ENCODE measurements at regions not wholly inside any gene's neighbourhood (a gene's known extent, or its start where the extent isn't known, plus 50 kb on each side); places are given as distances from the start of the nearest gene placed in this dataset.
"Not testable (repeated sequence)": the region's sequence is repeated elsewhere in the genome, so short reads cannot be mapped to it uniquely, and the experiment has no call there.

DNA sequence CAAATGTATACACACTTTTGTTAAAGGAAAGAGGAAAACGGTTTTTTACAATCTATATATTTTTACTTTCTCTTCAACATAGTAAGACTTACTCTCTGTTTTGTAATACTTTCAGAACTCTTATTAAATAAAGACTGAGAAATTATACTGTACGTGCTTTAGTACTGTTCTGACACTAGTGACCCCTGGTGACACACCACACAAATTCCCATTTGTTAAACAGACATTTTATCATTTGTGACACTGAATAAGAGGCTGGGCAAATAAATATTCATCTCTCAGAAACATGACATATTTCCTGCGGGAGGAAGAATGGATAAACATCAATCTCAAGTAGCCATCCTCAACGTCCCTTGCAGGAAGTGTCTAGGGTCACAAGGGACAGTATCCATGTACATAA is 68.9 kb upstream of the ZNF33B start:
- H2AFZ ChIP-seq (ENCODE audit: low read depth, low read length) = no peak overlapping the region
- H3K27me3 ChIP-seq (ENCODE audit: insufficient read depth, low read length, poor library complexity) = no peaks in the 10 kb centered on the region
- DNase-seq (no peak), ATAC-seq (ENCODE audit: insufficient read depth, low read depth) (no peak)
- H3K9me3 ChIP-seq (ENCODE audit: insufficient read depth, low read length, severe bottlenecking) = no peaks in the 10 kb centered on the region
- H3K36me3 ChIP-seq (ENCODE audit: insufficient read depth, low read length) = no peaks in the 10 kb centered on the region
- no peak overlapping the region for H3K4me2 ChIP-seq (ENCODE audit: insufficient read depth, low read length)
- H3K4me3 ChIP-seq (ENCODE audit: low read depth in 1 of 2, low read length in 2 of 2) = no peak overlapping the region
- no peak overlapping the region for H3K9ac ChIP-seq (ENCODE audit: low read depth, low read length)
- H4K20me1 ChIP-seq (ENCODE audit: insufficient read depth, low read length) = no peaks in the 10 kb centered on the region
- no peak for TF ChIP-seq EZH2 (IDR thresholded peaks at IDR 0.05; ENCODE audit: borderline replicate concordance, low read depth, low read length, severe bottlenecking)
- TF ChIP-seq, protein P1, sequence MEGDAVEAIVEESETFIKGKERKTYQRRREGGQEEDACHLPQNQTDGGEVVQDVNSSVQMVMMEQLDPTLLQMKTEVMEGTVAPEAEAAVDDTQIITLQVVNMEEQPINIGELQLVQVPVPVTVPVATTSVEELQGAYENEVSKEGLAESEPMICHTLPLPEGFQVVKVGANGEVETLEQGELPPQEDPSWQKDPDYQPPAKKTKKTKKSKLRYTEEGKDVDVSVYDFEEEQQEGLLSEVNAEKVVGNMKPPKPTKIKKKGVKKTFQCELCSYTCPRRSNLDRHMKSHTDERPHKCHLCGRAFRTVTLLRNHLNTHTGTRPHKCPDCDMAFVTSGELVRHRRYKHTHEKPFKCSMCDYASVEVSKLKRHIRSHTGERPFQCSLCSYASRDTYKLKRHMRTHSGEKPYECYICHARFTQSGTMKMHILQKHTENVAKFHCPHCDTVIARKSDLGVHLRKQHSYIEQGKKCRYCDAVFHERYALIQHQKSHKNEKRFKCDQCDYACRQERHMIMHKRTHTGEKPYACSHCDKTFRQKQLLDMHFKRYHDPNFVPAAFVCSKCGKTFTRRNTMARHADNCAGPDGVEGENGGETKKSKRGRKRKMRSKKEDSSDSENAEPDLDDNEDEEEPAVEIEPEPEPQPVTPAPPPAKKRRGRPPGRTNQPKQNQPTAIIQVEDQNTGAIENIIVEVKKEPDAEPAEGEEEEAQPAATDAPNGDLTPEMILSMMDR (IDR thresholded peaks at IDR 0.05; ENCODE audit: borderline replicate concordance, extremely low read depth, low read length, poor library complexity, severe bottlenecking) = no peak
- H3K4me1 ChIP-seq (ENCODE audit: insufficient read depth, low read length) = no peaks in the 10 kb centered on the region
- no peaks in the 10 kb centered on the region for H3K79me2 ChIP-seq (ENCODE audit: insufficient read depth, low read length)
- no peak overlapping the region for H3K27ac ChIP-seq (ENCODE audit: low read length)

DNA sequence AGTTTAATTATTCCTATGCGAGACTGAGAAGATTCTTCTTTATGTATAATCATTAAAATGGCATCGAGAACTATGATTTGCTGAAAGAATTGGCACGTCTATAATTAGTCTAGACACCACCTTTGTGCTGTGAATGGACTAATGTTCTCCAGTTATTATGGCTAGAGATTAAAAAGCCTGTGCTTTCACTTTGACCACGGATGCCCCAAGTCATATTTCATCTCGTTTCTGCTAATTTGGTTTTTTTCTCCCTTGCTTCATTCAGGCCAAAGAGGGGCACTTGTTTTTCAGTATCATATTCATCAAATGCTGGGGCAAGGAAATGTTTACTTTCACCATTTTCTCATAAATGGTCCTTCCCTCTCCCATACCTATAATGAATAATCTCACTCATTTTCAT is 63.3 kb upstream of the BMS1 start:
- H3K4me1 ChIP-seq (ENCODE audit: insufficient read depth, low read length); H3K9me3 ChIP-seq (ENCODE audit: insufficient read depth, low read length, severe bottlenecking); H3K27me3 ChIP-seq (ENCODE audit: insufficient read depth, low read length, poor library complexity); H3K4me2 ChIP-seq (ENCODE audit: insufficient read depth, low read length); H3K79me2 ChIP-seq (ENCODE audit: insufficient read depth, low read length); H3K4me3 ChIP-seq (ENCODE audit: low read depth in 1 of 2, low read length in 2 of 2); DNase-seq; H2AFZ ChIP-seq (ENCODE audit: low read depth, low read length); H3K36me3 ChIP-seq (ENCODE audit: insufficient read depth, low read length); H4K20me1 ChIP-seq (ENCODE audit: insufficient read depth, low read length); H3K9ac ChIP-seq (ENCODE audit: low read depth, low read length); H3K27ac ChIP-seq (ENCODE audit: low read length); ATAC-seq (ENCODE audit: insufficient read depth, low read depth): not testable (repeated sequence)

DNA sequence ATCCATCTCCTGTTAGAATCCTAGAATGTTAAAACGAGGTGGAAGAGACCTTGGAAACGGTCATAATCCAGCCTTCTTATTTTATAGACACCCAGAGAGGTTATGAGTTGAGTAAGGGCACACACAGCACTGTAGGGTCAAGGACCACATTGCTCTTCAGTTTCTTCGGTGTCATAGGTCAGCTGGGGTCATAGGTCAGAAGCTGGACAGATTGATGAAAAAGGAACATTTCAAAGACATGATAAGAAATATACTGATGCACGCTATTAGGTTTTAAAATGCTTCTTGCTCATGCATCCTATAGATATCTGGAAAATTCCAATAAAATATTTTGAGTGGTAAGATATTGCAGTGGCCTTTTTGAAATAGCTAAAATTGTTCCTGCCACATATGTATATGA is 60.0 kb upstream of the BMS1 start:
- DNase-seq = no peak
- ATAC-seq (ENCODE audit: insufficient read depth, low read depth) = no peak
- Histone ChIP-seq H3K27ac (ENCODE audit: low read length) (no peak overlapping the region), H4K20me1 (ENCODE audit: insufficient read depth, low read length) (no peaks in the 10 kb centered on the region), H3K4me1 (ENCODE audit: insufficient read depth, low read length) (no peaks in the 10 kb centered on the region), H3K27me3 (ENCODE audit: insufficient read depth, low read length, poor library complexity) (no peaks in the 10 kb centered on the region), H3K4me3 (ENCODE audit: low read depth in 1 of 2, low read length in 2 of 2) (no peak overlapping the region), H3K9ac (ENCODE audit: low read depth, low read length) (no peak overlapping the region), H3K79me2 (ENCODE audit: insufficient read depth, low read length) (no peaks in the 10 kb centered on the region), H3K36me3 (ENCODE audit: insufficient read depth, low read length) (no peaks in the 10 kb centered on the region), H3K4me2 (ENCODE audit: insufficient read depth, low read length) (no peak overlapping the region), H2AFZ (ENCODE audit: low read depth, low read length) (no peak overlapping the region), H3K9me3 (ENCODE audit: insufficient read depth, low read length, severe bottlenecking) (no peaks in the 10 kb centered on the region)
- TF ChIP-seq EZH2 (IDR thresholded peaks at IDR 0.05; ENCODE audit: borderline replicate concordance, low read depth, low read length, severe bottlenecking) = no peak
- TF ChIP-seq, protein P1 (IDR thresholded peaks at IDR 0.05; ENCODE audit: borderline replicate concordance, extremely low read depth, low read length, poor library complexity, severe bottlenecking) = no peak

DNA sequence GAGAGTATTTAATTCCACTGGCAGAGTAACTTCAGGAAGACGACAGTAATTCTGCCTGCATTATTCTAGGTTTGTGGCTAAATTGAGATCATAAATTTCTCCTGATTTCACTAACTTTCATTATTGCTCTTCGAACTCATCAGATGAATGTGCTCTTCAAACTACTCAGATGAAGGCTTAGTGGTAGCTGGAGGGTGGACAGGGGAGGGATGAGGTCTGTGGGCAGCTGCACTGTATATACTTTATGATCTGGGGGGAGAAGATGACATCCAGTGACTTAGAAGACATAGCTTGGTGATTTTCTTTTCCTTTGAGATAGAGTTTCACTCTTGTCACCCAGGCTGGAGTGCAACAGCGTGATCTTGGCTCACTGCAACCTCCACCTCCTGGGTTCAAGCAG is 59.0 kb upstream of the BMS1 start:
- ATAC-seq (ENCODE audit: insufficient read depth, low read depth); H3K36me3 ChIP-seq (ENCODE audit: insufficient read depth, low read length); H3K9me3 ChIP-seq (ENCODE audit: insufficient read depth, low read length, severe bottlenecking); H3K4me2 ChIP-seq (ENCODE audit: insufficient read depth, low read length); H3K27me3 ChIP-seq (ENCODE audit: insufficient read depth, low read length, poor library complexity); H3K79me2 ChIP-seq (ENCODE audit: insufficient read depth, low read length); H3K27ac ChIP-seq (ENCODE audit: low read length); H2AFZ ChIP-seq (ENCODE audit: low read depth, low read length); DNase-seq; H3K4me1 ChIP-seq (ENCODE audit: insufficient read depth, low read length); H3K4me3 ChIP-seq (ENCODE audit: low read depth in 1 of 2, low read length in 2 of 2); H3K9ac ChIP-seq (ENCODE audit: low read depth, low read length); H4K20me1 ChIP-seq (ENCODE audit: insufficient read depth, low read length): not testable (repeated sequence)

DNA sequence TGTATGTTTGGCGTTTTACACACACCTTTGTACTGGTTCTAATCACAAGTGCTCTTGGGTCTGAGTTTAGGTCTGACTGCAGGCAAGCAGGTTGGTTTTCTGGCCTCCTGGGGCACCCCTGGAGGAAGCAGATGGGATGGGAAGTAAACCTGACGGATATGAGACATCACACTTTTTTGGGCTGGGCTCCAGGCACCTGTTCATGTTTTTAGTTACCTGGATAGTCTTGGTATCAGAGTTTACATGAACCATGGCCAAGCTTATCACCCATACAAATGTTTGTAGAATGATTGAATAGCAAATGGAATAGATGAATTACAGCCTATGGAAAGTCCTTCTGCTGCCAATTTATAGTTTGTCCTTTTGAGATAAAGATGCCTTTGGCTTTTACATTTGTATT is 57.9 kb upstream of the BMS1 start:
- H3K27ac ChIP-seq (ENCODE audit: low read length); H3K9ac ChIP-seq (ENCODE audit: low read depth, low read length); H3K4me3 ChIP-seq (ENCODE audit: low read depth in 1 of 2, low read length in 2 of 2); H3K27me3 ChIP-seq (ENCODE audit: insufficient read depth, low read length, poor library complexity); H3K9me3 ChIP-seq (ENCODE audit: insufficient read depth, low read length, severe bottlenecking); H3K36me3 ChIP-seq (ENCODE audit: insufficient read depth, low read length); H3K4me2 ChIP-seq (ENCODE audit: insufficient read depth, low read length); H4K20me1 ChIP-seq (ENCODE audit: insufficient read depth, low read length); H3K79me2 ChIP-seq (ENCODE audit: insufficient read depth, low read length); DNase-seq; ATAC-seq (ENCODE audit: insufficient read depth, low read depth); H2AFZ ChIP-seq (ENCODE audit: low read depth, low read length); H3K4me1 ChIP-seq (ENCODE audit: insufficient read depth, low read length): not testable (repeated sequence)
